Coronary artery (tissue), 2 donors: ENCODE measurements at regions not wholly inside any gene's neighbourhood (a gene's known extent, or its start where the extent isn't known, plus 50 kb on each side); places are given as distances from the start of the nearest gene placed in this dataset.

ENCODE experiments used
- DNase-seq: peaks from one replicate; pipeline ENCODE4 v3.0.0-alpha.2; 2017; ENCODE audit warnings: low spot score
- H3K27ac ChIP-seq, 2 donors: fragments of 200-600 bp; sonication (generic); one replicate each; pipeline ENCODE4 v1.5.1; 2016 to 2019
- H3K4me3 ChIP-seq: fragments of 200-600 bp; sonication (generic); 2 replicates; pipeline ENCODE4 v1.5.1; 2016; ENCODE audit warnings: mild to moderate bottlenecking, moderate library complexity
- TF ChIP-seq, protein P1 (sequence below): fragments of 200-600 bp; sonication (generic); IDR thresholded peaks from one replicate; pipeline ENCODE4 v1.5.1; 2019; ENCODE audit warnings: antibody characterized with exemption

DNA sequence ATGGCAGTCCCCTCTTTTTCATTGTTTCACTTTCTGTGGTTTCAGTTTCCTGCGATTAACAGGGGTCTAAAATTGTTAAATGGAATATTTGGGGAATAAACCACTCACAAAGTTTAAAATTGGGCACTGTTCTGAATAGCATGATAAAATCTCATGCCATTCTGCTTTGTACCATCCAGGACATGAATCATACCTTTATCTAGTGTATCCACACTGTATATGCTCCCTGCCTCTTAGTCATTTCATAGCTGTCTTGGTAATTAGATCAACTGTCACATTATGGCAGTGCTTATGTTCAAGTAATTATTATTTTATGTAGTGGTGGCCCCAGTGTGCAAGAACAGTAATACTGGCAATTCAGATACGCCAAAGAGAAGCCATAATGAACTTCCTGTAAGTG, 734.5 kb downstream of the ZPLD1 start:
- TF ChIP-seq, protein P1, sequence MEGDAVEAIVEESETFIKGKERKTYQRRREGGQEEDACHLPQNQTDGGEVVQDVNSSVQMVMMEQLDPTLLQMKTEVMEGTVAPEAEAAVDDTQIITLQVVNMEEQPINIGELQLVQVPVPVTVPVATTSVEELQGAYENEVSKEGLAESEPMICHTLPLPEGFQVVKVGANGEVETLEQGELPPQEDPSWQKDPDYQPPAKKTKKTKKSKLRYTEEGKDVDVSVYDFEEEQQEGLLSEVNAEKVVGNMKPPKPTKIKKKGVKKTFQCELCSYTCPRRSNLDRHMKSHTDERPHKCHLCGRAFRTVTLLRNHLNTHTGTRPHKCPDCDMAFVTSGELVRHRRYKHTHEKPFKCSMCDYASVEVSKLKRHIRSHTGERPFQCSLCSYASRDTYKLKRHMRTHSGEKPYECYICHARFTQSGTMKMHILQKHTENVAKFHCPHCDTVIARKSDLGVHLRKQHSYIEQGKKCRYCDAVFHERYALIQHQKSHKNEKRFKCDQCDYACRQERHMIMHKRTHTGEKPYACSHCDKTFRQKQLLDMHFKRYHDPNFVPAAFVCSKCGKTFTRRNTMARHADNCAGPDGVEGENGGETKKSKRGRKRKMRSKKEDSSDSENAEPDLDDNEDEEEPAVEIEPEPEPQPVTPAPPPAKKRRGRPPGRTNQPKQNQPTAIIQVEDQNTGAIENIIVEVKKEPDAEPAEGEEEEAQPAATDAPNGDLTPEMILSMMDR, result no peak
- Histone ChIP-seq H3K4me3 (no peak overlapping the region), H3K27ac (no peak overlapping the region)
- DNase-seq, result no peak

DNA sequence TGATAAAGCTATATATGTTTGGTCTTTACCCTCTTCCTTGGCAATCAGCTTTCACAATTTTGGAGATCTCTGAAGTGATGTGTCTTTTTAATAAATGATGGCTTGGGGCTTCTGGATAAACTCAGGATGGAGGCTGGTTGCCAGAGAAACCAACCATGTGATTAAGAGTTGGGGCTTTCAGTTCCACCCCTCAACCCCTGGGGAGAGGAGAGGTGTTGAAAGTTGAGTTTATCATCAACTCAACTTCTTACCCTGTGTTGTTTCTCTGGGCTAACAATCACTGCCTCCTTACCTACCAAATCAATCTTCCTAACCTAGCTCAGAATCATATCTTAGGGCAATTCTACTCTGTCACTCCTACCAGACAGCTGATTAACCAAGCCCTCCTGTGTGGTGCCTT, 735.8 kb downstream of the ZPLD1 start:
- no peak for DNase-seq
- Histone ChIP-seq H3K27ac (no peak overlapping the region), H3K4me3 (no peak overlapping the region)
- TF ChIP-seq, protein P1, result no peak

DNA sequence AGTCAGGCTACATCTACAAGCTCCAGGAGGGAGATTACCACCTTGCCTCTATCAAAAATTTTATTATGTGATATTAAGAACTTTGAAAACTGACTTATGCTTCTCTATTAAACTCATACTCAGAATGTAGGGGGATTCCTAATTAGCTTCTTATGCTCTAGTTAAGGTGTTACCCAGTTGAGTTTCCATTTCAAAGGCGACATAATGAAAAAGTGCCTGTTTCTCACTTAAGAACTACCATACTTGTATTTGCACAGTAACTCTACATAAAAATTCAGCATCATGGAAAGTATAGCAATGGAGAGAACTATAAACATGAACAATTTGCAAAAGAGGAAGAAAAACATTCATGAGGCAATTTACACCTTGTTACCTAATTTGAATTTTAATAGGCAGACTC, 739.1 kb downstream of the ZPLD1 start:
- DNase-seq, result no peak
- TF ChIP-seq, protein P1, result no peak
- H3K27ac ChIP-seq, result no peak overlapping the region
- H3K4me3 ChIP-seq, result no peak overlapping the region

DNA sequence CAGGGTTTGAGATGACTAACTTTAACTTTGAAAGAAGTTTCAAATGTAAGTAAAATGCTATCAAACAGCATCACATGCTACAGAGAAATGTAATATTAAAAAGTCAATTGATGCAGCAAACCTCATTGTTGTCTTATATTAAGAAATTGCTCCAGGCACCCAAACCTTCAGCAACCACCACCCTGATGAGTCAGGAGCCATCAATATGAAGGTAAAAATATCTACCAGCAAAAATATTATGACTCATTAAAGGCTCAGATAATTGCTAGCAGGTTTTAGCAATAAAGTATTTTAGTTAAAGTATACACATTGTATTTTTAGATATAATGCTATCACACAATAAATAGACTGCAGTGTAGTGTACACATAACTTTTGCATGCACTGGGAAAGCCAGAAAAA, 746.3 kb downstream of the ZPLD1 start:
- H3K4me3 ChIP-seq, result no peak overlapping the region
- TF ChIP-seq, protein P1, result no peak
- no peak for DNase-seq
- H3K27ac ChIP-seq, result no peak overlapping the region

DNA sequence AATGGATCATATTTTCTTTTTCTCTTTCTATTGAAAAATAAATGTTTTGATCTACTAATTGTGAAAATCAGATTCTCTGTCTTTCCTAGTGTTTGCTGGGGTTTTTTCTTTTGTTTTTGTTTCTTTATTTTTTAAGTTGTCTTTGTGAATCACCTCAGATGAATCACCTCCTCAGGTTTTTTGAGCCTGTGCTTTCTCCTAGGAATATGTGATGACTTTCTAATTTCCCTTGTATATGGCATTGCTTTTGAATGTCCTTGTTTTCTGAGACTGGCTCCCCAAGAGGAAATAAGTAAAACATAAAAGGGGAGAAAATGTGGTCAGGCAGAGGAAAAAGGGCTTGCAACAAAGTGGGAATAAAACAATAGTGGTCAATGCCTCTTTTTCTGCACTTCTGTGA, 750.0 kb downstream of the ZPLD1 start:
- TF ChIP-seq, protein P1, result no peak
- Histone ChIP-seq H3K27ac (no peak overlapping the region), H3K4me3 (no peak overlapping the region)
- no peak for DNase-seq

DNA sequence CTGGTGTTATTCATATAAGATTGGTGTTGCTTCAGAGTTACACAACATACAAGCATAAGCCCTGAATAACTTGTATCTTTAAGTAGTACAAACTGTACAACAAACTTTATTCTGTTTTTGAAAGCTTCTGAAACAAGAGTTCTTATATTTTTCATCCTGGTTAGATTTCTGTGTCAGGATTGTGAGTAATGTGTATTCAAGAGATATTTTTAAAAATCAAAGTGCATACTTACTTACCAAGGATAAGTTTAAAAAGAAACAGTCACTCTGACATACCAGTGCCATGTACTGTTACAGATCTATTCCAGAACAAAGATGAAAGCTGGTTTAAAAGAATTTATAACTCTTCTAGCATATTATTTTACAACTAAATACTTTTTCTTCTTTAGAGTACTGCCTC, 755.1 kb downstream of the ZPLD1 start:
- no peak overlapping the region for H3K27ac ChIP-seq
- no peak overlapping the region for H3K4me3 ChIP-seq
- DNase-seq, result no peak
- TF ChIP-seq, protein P1, result no peak

DNA sequence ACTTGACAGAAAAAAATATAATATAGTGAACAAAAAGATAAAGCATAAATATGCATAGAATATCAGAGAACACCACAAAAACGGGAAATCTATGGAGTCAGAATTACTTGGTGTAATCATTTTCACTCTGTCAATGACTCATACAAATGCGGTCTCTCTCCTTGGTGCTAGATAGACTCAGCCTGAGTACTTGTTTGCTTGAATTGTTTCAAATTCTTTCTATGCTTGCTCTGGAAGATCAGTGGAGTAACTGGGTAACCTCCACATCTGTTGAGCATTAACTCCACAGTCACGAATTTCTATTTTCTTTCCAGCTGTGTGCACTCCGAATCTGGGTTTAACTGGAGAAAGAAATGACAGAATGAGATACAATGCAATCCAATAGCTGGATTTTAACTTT, 760.4 kb downstream of the ZPLD1 start:
- DNase-seq, result no peak
- H3K27ac ChIP-seq, result no peak overlapping the region
- TF ChIP-seq, protein P1, result no peak
- no peak overlapping the region for H3K4me3 ChIP-seq
